ENCODE measurements at regions not wholly inside any gene's neighbourhood (a gene's known extent, or its start where the extent isn't known, plus 50 kb on each side); places are given as distances from the start of the nearest gene placed in this dataset.

- TF ChIP-seq SUPT20H (IDR thresholded peaks at IDR 0.05; ENCODE audit: borderline replicate concordance, control insufficient read depth, low read depth, low read length) (no peak), POU2F2 (IDR thresholded peaks at IDR 0.05; ENCODE audit: borderline replicate concordance, low read depth, low read length) (no peak), MYC (IDR thresholded peaks at IDR 0.05; ENCODE audit: insufficient read depth, insufficient read length, insufficient replicate concordance, low read length, severe bottlenecking) (no peak), JUND (IDR thresholded peaks at IDR 0.05; ENCODE audit: low read depth, low read length) (no peak), ZBTB33 (IDR thresholded peaks at IDR 0.05) (no peak)
Observed at GRCh38 chr12:69002969-69003368, 70.0 kb upstream of the CPM start (continued).

GRCh38 chr12:69003991-69004390, 71.0 kb upstream of the CPM start:
- CTCF ChIA-PET = no interaction called here
- RAD21 ChIA-PET (ENCODE audit: unreplicated experiment) = no interaction called here
- in situ Hi-C loops (cut with MboI) = no loop called here
- no peaks in the 10 kb centered on the region for H3K79me2 ChIP-seq (ENCODE audit: control insufficient read depth, insufficient read depth, low read length)
- no peaks in the 10 kb centered on the region; the same call in 2 of the 3 replicates for H3K9me3 ChIP-seq (replicated peaks; ENCODE audit: control insufficient read depth, insufficient read depth, low read length)
- POLR2A ChIA-PET = no interaction called here
- H4K20me1 ChIP-seq (ENCODE audit: control insufficient read depth, insufficient read depth) = no peaks in the 10 kb centered on the region
- no peak overlapping the region for H3K27ac ChIP-seq (ENCODE audit: control insufficient read depth, insufficient read depth)
- H3K4me3 ChIP-seq = no peak overlapping the region
- no peaks in the 10 kb centered on the region for H3K4me1 ChIP-seq (ENCODE audit: control insufficient read depth, insufficient read depth, low read length)
- FAIRE-seq (no peak), ATAC-seq (no peak), DNase-seq (ENCODE audit: low read depth, low spot score) (no peak)
- SMC1A ChIA-PET (ENCODE audit: uncharacterized antibody, unreplicated experiment) = no interaction called here
- H3K4me2 ChIP-seq (ENCODE audit: control insufficient read depth, insufficient read depth) = no peak overlapping the region
- H3K27me3 ChIP-seq (replicated peaks in 1 of 2; ENCODE audit: control insufficient read depth in 2 of 2, insufficient read depth in 2 of 2, low read length in 1 of 2) = no peaks in the 10 kb centered on the region
- TF ChIP-seq POLR2A (IDR thresholded peaks at IDR 0.05; ENCODE audit: low read depth, low read length) (no peak), NRF1 (conservative IDR thresholded peaks at IDR 0.05; ENCODE audit: low read depth, low read length) (no peak), EZH2 (IDR thresholded peaks at IDR 0.05; ENCODE audit: borderline replicate concordance, control insufficient read depth, low read depth, low read length) (no peak), SMAD1 (IDR thresholded peaks at IDR 0.05; ENCODE audit: low read depth, partially characterized antibody) (no peak), ZNF274 (IDR thresholded peaks at IDR 0.05; ENCODE audit: insufficient read depth, insufficient read length) (no peak), BACH1 (IDR thresholded peaks at IDR 0.05; ENCODE audit: borderline replicate concordance) (no peak), CEBPB (IDR thresholded peaks at IDR 0.05; ENCODE audit: borderline replicate concordance in 1 of 2, low read depth in 2 of 2, low read length in 2 of 2) (no peak), ZZZ3 (IDR thresholded peaks at IDR 0.05; ENCODE audit: control insufficient read depth, insufficient read length, low read depth) (no peak), EP300 (IDR thresholded peaks at IDR 0.05; ENCODE audit: borderline replicate concordance in 1 of 2, control insufficient read depth in 1 of 2, low read depth in 2 of 2, low read length in 2 of 2) (no peak), PAX5 (IDR thresholded peaks at IDR 0.05; ENCODE audit: borderline replicate concordance, low read depth, low read length) (no peak), SIN3A (IDR thresholded peaks at IDR 0.05; ENCODE audit: low read depth, low read length) (no peak), SKIL (IDR thresholded peaks at IDR 0.05; ENCODE audit: low read depth, poor library complexity, severe bottlenecking) (no peak), SPI1 (IDR thresholded peaks at IDR 0.05; ENCODE audit: borderline replicate concordance, insufficient read depth, low read depth, low read length) (no peak)
- no TSS peak for BruUV-seq (replicated peaks)
- no peak overlapping the region for H2AFZ ChIP-seq (ENCODE audit: control insufficient read depth, low read depth, low read length)
- H3K36me3 ChIP-seq (ENCODE audit: control insufficient read depth in 2 of 2, insufficient read depth in 2 of 2, low read length in 1 of 2) = no peaks in the 10 kb centered on the region
- 35% methylated on average over 2 of the region's 2 CpGs for WGBS (ENCODE audit: insufficient coverage, insufficient replicate concordance, low lambda C conversion rate, missing lambda C conversion rate)
- intact Hi-C loops (cut with micrococcal nuclease; ENCODE audit: unreplicated experiment) = no loop called here
- H3K9ac ChIP-seq (ENCODE audit: control insufficient read depth, insufficient read depth, low read length) = no peak overlapping the region
